ENCODE measurements at regions not wholly inside any gene's neighbourhood (a gene's known extent, or its start where the extent isn't known, plus 50 kb on each side); places are given as distances from the start of the nearest gene placed in this dataset.

GRCh38 chr9:108536836-108537601 lies 318.8 kb downstream of the ACTL7B start:
- peak overlapping the region; percentile 78 for H3K27ac ChIP-seq (ENCODE audit: low read length)
- peak; percentile 59 for ATAC-seq
- peak; percentile 65 for DNase-seq
- H4K20me1 ChIP-seq (ENCODE audit: low read length) = no peaks in the 10 kb centered on the region
- no peaks in the 10 kb centered on the region for H3K9me2 ChIP-seq (replicated peaks; ENCODE audit: low read length)
- no peak overlapping the region for H3K4me2 ChIP-seq (ENCODE audit: low read length)
- TF ChIP-seq EZH2phosphoT487 (IDR thresholded peaks at IDR 0.05; ENCODE audit: borderline replicate concordance, low read length) = no peak
- no peak for TF ChIP-seq CTCF (conservative IDR thresholded peaks at IDR 0.05; ENCODE audit: low read depth, low read length)
- TF ChIP-seq EZH2 (IDR thresholded peaks at IDR 0.05; ENCODE audit: low read length, unreplicated experiment) = no peak
- peaks cover 21% of the 10 kb centered on the region for H3K4me1 ChIP-seq (ENCODE audit: insufficient read depth, low read length)
- no peak overlapping the region; the same call in 1 of the 2 replicates for H3K9ac ChIP-seq (ENCODE audit: low read length)
- peaks cover 3% of the 10 kb centered on the region for H3F3A ChIP-seq (ENCODE audit: low read length, unreplicated experiment)
- H3K36me3 ChIP-seq (ENCODE audit: low read depth, low read length) = peaks cover 6% of the 10 kb centered on the region; the same call in 1 of the 2 replicates
- intact Hi-C loops (cut with micrococcal nuclease) = no loop called here
- 0 out of 2 replicates have a peak, but pooled peaks cover 7% of the 10 kb centered on the region for H3K9me3 ChIP-seq (ENCODE audit: low read length)
- no peak overlapping the region for H2AFZ ChIP-seq (ENCODE audit: low read length)
- H3K27me3 ChIP-seq (ENCODE audit: low read length) = no peaks in the 10 kb centered on the region
- ChIA-PET CTCF (no interaction called here), POLR2A (ENCODE audit: unreplicated experiment) (no interaction called here)
- H3K4me3 ChIP-seq (ENCODE audit: low read length) = no peak overlapping the region
- H3K79me2 ChIP-seq (ENCODE audit: low read length) = no peaks in the 10 kb centered on the region
- no TSS peak for BruUV-seq (replicated peaks)

GRCh38 chr9:108535526-108535925 lies 320.3 kb downstream of the ACTL7B start:
- 0 out of 2 replicates have a peak, but pooled peaks cover 7% of the 10 kb centered on the region for H3K9me3 ChIP-seq (ENCODE audit: low read length)
- H3K9me2 ChIP-seq (replicated peaks; ENCODE audit: low read length) = no peaks in the 10 kb centered on the region
- POLR2A ChIA-PET (ENCODE audit: unreplicated experiment) = no interaction called here
- intact Hi-C loops (cut with micrococcal nuclease) = no loop called here
- ATAC-seq (no peak), DNase-seq (no peak)
- peaks cover 3% of the 10 kb centered on the region for H3F3A ChIP-seq (ENCODE audit: low read length, unreplicated experiment)
- CTCF ChIA-PET = no interaction called here
- H4K20me1 ChIP-seq (ENCODE audit: low read length) = no peaks in the 10 kb centered on the region
- no peak overlapping the region for H3K4me3 ChIP-seq (ENCODE audit: low read length)
- H3K4me1 ChIP-seq (ENCODE audit: insufficient read depth, low read length) = peaks cover 21% of the 10 kb centered on the region
- H3K4me2 ChIP-seq (ENCODE audit: low read length) = no peak overlapping the region
- no peaks in the 10 kb centered on the region for H3K79me2 ChIP-seq (ENCODE audit: low read length)
- H3K36me3 ChIP-seq (ENCODE audit: low read depth, low read length) = peaks cover 6% of the 10 kb centered on the region; the same call in 1 of the 2 replicates
- TF ChIP-seq CTCF (conservative IDR thresholded peaks at IDR 0.05; ENCODE audit: low read depth, low read length) = peak; percentile 54
- no peak for TF ChIP-seq EZH2phosphoT487 (IDR thresholded peaks at IDR 0.05; ENCODE audit: borderline replicate concordance, low read length)
- no peaks in the 10 kb centered on the region for H3K27me3 ChIP-seq (ENCODE audit: low read length)
- peak overlapping the region; percentile 54; the same call in 1 of the 2 replicates for H3K9ac ChIP-seq (ENCODE audit: low read length)
- H3K27ac ChIP-seq (ENCODE audit: low read length) = peak overlapping the region; percentile 95
- H2AFZ ChIP-seq (ENCODE audit: low read length) = no peak overlapping the region
- BruUV-seq (replicated peaks) = no TSS peak

GRCh38 chr9:108534741-108535140 lies 321.0 kb downstream of the ACTL7B start:
- H3K79me2 ChIP-seq (ENCODE audit: low read length) = no peaks in the 10 kb centered on the region
- H3K4me1 ChIP-seq (ENCODE audit: insufficient read depth, low read length) = peaks cover 21% of the 10 kb centered on the region
- no peaks in the 10 kb centered on the region for H3K9me2 ChIP-seq (replicated peaks; ENCODE audit: low read length)
- H3K4me2 ChIP-seq (ENCODE audit: low read length) = peak overlapping the region; percentile 30
- BruUV-seq (replicated peaks) = no TSS peak
- peak overlapping the region; percentile 95 for H3K27ac ChIP-seq (ENCODE audit: low read length)
- H3K36me3 ChIP-seq (ENCODE audit: low read depth, low read length) = peaks cover 6% of the 10 kb centered on the region; the same call in 1 of the 2 replicates
- H2AFZ ChIP-seq (ENCODE audit: low read length) = no peak overlapping the region
- H3F3A ChIP-seq (ENCODE audit: low read length, unreplicated experiment) = peaks cover 3% of the 10 kb centered on the region
- POLR2A ChIA-PET (ENCODE audit: unreplicated experiment) = no interaction called here
- ATAC-seq (peak; percentile 95), DNase-seq (peak; percentile 76)
- H3K4me3 ChIP-seq (ENCODE audit: low read length) = no peak overlapping the region
- no peak for TF ChIP-seq CTCF (conservative IDR thresholded peaks at IDR 0.05; ENCODE audit: low read depth, low read length)
- TF ChIP-seq EZH2phosphoT487 (IDR thresholded peaks at IDR 0.05; ENCODE audit: borderline replicate concordance, low read length) = no peak
- no peak for TF ChIP-seq EZH2 (IDR thresholded peaks at IDR 0.05; ENCODE audit: low read length, unreplicated experiment)
- CTCF ChIA-PET = no interaction called here
- 0 out of 2 replicates have a peak, but pooled peaks cover 7% of the 10 kb centered on the region for H3K9me3 ChIP-seq (ENCODE audit: low read length)
- no peaks in the 10 kb centered on the region for H4K20me1 ChIP-seq (ENCODE audit: low read length)
- H3K9ac ChIP-seq (ENCODE audit: low read length) = peak overlapping the region; percentile 59
- H3K27me3 ChIP-seq (ENCODE audit: low read length) = no peaks in the 10 kb centered on the region
- intact Hi-C loops (cut with micrococcal nuclease) = no loop called here
